Endodermal cell (in vitro differentiated cells): ENCODE measurements at regions not wholly inside any gene's neighbourhood (a gene's known extent, or its start where the extent isn't known, plus 50 kb on each side); places are given as distances from the start of the nearest gene placed in this dataset.

Experiments
- DNase-seq: peaks from one replicate; pipeline ENCODE4 v3.0.0-alpha.2; 2017
- H3K27ac ChIP-seq: 2 replicates; pipeline ENCODE4 v1.5.1; 2013; ENCODE audit warnings: mild to moderate bottlenecking, low read depth, low read length, moderate library complexity
- H3K27me3 ChIP-seq: 2 replicates; pipeline ENCODE4 v1.6.1; 2013; ENCODE audit warnings: mild to moderate bottlenecking, low read length, moderate library complexity; ENCODE audit not compliant: insufficient read depth, control insufficient read depth, poor library complexity, severe bottlenecking
- H3K36me3 ChIP-seq: 2 replicates; pipeline ENCODE4 v1.7.0; 2013; ENCODE audit warnings: mild to moderate bottlenecking, low read length, moderate library complexity; ENCODE audit not compliant: control insufficient read depth, insufficient read depth
- H3K4me1 ChIP-seq: one replicate; pipeline ENCODE4 v1.7.0; 2013; ENCODE audit warnings: low read length; ENCODE audit not compliant: control insufficient read depth, insufficient read depth
- H3K4me3 ChIP-seq: 2 replicates; pipeline ENCODE4 v1.5.1; 2013; ENCODE audit warnings: mild to moderate bottlenecking, low read length, moderate library complexity
- H3K9ac ChIP-seq: 2 replicates; pipeline ENCODE4 v1.6.1; 2013; ENCODE audit warnings: mild to moderate bottlenecking, low read length, moderate library complexity; ENCODE audit not compliant: poor library complexity, severe bottlenecking; ENCODE audit errors: extremely low read depth
- H3K9me3 ChIP-seq: 2 replicates; pipeline ENCODE4 v1.6.1; 2013; ENCODE audit warnings: mild to moderate bottlenecking, low read length, moderate library complexity; ENCODE audit not compliant: control insufficient read depth
- H3K27ac Mint-ChIP-seq: 2 replicates; pipeline ENCODE4 v1.8.0; 2020; ENCODE audit warnings: mixed read lengths
- H3K27me3 Mint-ChIP-seq: 2 replicates; pipeline ENCODE4 v1.8.0; 2021; ENCODE audit warnings: mild to moderate bottlenecking, mixed read lengths; ENCODE audit not compliant: insufficient read depth
- H3K36me3 Mint-ChIP-seq: 2 replicates; pipeline ENCODE4 v1.8.0; 2020; ENCODE audit warnings: low read depth, mixed read lengths
- H3K4me1 Mint-ChIP-seq: 2 replicates; pipeline ENCODE4 v1.8.0; 2020; ENCODE audit warnings: mixed read lengths
- H3K4me3 Mint-ChIP-seq: 2 replicates; pipeline ENCODE4 v1.8.0; 2020; ENCODE audit warnings: mild to moderate bottlenecking, moderate library complexity, mixed read lengths
- H3K9me3 Mint-ChIP-seq: 2 replicates; pipeline ENCODE4 v1.8.0; 2020; ENCODE audit warnings: mild to moderate bottlenecking, mixed read lengths
- CTCF ChIP-seq: fragments of 200-600 bp; sonication (generic); conservative IDR thresholded peaks from 2 replicates; pipeline ENCODE4 v1.5.0; 2021; ENCODE audit warnings: antibody characterized with exemption, mild to moderate bottlenecking
- WGBS, 2 experiments: methylation state at CpG; one replicate each; pipeline versions ENCODE4 v1.1.5 to v1.1.7; 2013; ENCODE audit warnings: missing lambda C conversion rate in 2 of 2, mixed read lengths in 1 of 2; ENCODE audit not compliant: insufficient coverage in 1 of 2, insufficient read length in 1 of 2; 5-methylcytosine and 5-hydroxymethylcytosine counted together

- no peak for DNase-seq
- no peaks in the 10 kb centered on the region for H3K27me3 Mint-ChIP-seq
- H3K27me3 ChIP-seq: no peaks in the 10 kb centered on the region
- 89 to 96% methylated on average over 7 to 9 of the region's 9 CpGs for WGBS, 2 experiments
- TF ChIP-seq CTCF: no peak
- peaks cover 3% of the 10 kb centered on the region for H3K36me3 Mint-ChIP-seq
- H3K27ac Mint-ChIP-seq: no peak overlapping the region
- H3K4me1 Mint-ChIP-seq: peaks cover 53% of the 10 kb centered on the region
- H3K4me1 ChIP-seq: peaks cover 8% of the 10 kb centered on the region
- no peak overlapping the region for H3K4me3 ChIP-seq
- H3K36me3 ChIP-seq: no peaks in the 10 kb centered on the region
- peaks cover 8% of the 10 kb centered on the region for H3K9me3 ChIP-seq
- no peak overlapping the region for H3K27ac ChIP-seq
- no peak overlapping the region for H3K4me3 Mint-ChIP-seq
- H3K9me3 Mint-ChIP-seq: peaks cover 6% of the 10 kb centered on the region
- no peak overlapping the region for H3K9ac ChIP-seq
Observed at GRCh38 chr6:144652292-144652891, 367.3 kb downstream of the UTRN start.

GRCh38 chr6:144653885-144654505, 368.9 kb downstream of the UTRN start:
- DNase-seq: no peak
- H3K4me3 ChIP-seq: no peak overlapping the region
- peaks cover 6% of the 10 kb centered on the region for H3K9me3 Mint-ChIP-seq
- H3K27ac Mint-ChIP-seq: no peak overlapping the region
- peaks cover 52% of the 10 kb centered on the region for H3K4me1 Mint-ChIP-seq
- peaks cover 8% of the 10 kb centered on the region for H3K9me3 ChIP-seq
- H3K4me1 ChIP-seq: no peaks in the 10 kb centered on the region
- H3K36me3 ChIP-seq: no peaks in the 10 kb centered on the region
- H3K36me3 Mint-ChIP-seq: peaks cover 3% of the 10 kb centered on the region
- no peaks in the 10 kb centered on the region for H3K27me3 Mint-ChIP-seq
- H3K4me3 Mint-ChIP-seq: no peak overlapping the region
- no peak overlapping the region for H3K9ac ChIP-seq
- H3K27ac ChIP-seq: no peak overlapping the region
- no peak for TF ChIP-seq CTCF
- WGBS, 2 experiments: 71 to 94% methylated on average over 1 to 6 of the region's 6 CpGs
- H3K27me3 ChIP-seq: no peaks in the 10 kb centered on the region

- H3K27ac Mint-ChIP-seq: no peak overlapping the region
- H3K9ac ChIP-seq: no peak overlapping the region
Observed at GRCh38 chr6:144654506-144654905, 369.4 kb downstream of the UTRN start.

More at GRCh38 chr6:144654506-144654905, 369.4 kb downstream of the UTRN start:
- Histone ChIP-seq H3K4me1 (peaks cover 3% of the 10 kb centered on the region), H3K4me3 (no peak overlapping the region), H3K27me3 (no peaks in the 10 kb centered on the region), H3K9me3 (peaks cover 8% of the 10 kb centered on the region), H3K36me3 (no peaks in the 10 kb centered on the region), H3K27ac (no peak overlapping the region)
- Mint-ChIP-seq H3K36me3 (peaks cover 3% of the 10 kb centered on the region), H3K4me3 (no peak overlapping the region), H3K4me1 (peaks cover 52% of the 10 kb centered on the region), H3K9me3 (peaks cover 6% of the 10 kb centered on the region), H3K27me3 (no peaks in the 10 kb centered on the region)
- DNase-seq: no peak
- 100% methylated on average over 1 of the region's 1 CpG; no CpG with 5 or more reads in 1 of the 2 experiments for WGBS, 2 experiments
- TF ChIP-seq CTCF: no peak
